Loucy (cell line): ENCODE measurements at regions not wholly inside any gene's neighbourhood (a gene's known extent, or its start where the extent isn't known, plus 50 kb on each side); places are given as distances from the start of the nearest gene placed in this dataset.

Source experiments
- EZH2phosphoT487 ChIP-seq: fragments of 200-600 bp; IDR thresholded peaks from 2 replicates; pipeline ENCODE4 v1.6.1; 2018; ENCODE audit warnings: antibody characterized with exemption, mild to moderate bottlenecking, moderate library complexity, borderline replicate concordance
- TF ChIP-seq, protein P1 (sequence below): fragments of 200-600 bp; sonication (generic); conservative IDR thresholded peaks from 2 replicates; pipeline ENCODE4 v1.5.1; 2014; ENCODE audit warnings: mild to moderate bottlenecking, antibody characterized with exemption, low read length

- TF ChIP-seq, protein P1, sequence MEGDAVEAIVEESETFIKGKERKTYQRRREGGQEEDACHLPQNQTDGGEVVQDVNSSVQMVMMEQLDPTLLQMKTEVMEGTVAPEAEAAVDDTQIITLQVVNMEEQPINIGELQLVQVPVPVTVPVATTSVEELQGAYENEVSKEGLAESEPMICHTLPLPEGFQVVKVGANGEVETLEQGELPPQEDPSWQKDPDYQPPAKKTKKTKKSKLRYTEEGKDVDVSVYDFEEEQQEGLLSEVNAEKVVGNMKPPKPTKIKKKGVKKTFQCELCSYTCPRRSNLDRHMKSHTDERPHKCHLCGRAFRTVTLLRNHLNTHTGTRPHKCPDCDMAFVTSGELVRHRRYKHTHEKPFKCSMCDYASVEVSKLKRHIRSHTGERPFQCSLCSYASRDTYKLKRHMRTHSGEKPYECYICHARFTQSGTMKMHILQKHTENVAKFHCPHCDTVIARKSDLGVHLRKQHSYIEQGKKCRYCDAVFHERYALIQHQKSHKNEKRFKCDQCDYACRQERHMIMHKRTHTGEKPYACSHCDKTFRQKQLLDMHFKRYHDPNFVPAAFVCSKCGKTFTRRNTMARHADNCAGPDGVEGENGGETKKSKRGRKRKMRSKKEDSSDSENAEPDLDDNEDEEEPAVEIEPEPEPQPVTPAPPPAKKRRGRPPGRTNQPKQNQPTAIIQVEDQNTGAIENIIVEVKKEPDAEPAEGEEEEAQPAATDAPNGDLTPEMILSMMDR, result no peak
- no peak for TF ChIP-seq EZH2phosphoT487
Observed at GRCh38 chr4:129355516-129355915, 259.6 kb downstream of the C4orf33 start.
